ENCODE measurements at regions not wholly inside any gene's neighbourhood (a gene's known extent, or its start where the extent isn't known, plus 50 kb on each side); places are given as distances from the start of the nearest gene placed in this dataset.
"Not testable (repeated sequence)": the region's sequence is repeated elsewhere in the genome, so short reads cannot be mapped to it uniquely, and the experiment has no call there.

DNA sequence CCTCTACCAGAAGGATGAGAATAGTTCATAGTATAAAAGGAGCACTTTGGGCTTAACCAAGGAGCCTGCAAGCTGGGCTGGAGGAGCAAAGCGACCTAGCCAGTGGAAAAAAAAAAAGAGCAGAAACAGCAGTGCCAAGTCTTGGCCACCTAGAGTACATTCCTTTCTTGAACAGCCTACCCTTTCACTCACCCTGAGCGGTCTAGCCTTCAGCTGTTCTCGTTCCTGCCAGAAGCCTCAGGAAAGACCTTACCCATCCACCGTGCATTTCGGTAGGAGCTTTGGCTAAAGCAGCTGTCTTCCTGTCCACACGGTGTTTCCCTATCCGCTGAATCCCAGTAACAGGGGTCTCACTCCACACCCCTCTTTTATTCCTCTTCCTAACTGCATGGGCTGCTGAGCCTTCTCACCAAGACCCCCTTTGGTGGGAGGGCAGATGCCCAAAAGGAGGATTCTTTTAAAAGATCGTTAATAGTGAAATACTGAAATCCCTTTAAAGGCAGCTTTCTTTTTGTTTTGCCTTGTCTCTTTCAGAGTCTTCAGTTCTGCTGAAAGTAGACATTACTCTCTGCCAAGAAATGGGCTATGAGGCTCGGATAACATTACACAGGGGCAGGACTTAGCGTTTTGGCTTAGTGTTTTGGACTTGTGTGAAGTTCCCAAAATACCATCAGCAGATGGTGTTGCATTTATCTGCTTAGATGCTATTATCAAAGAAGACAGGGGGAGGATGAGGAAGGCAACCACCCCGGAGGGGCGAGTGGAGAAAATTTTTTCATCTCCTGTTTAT lies 88.5 kb upstream of the METAP2 start:
- Histone ChIP-seq H3K27ac (peak overlapping the region; percentile 56 to 89 (median 75)), H3K9me3 (no peaks in the 10 kb centered on the region), H3K4me1 (peaks cover 0 to 24% (median 6%) of the 10 kb centered on the region in 12 donors), H3K36me3 (no peaks in the 10 kb centered on the region), H3K27me3 (no peaks in the 10 kb centered on the region), H3K4me3 (peak overlapping the region in 11 of 12 donors; percentile 23 to 57 (median 46))
- ATAC-seq: peak; percentile 93 to 95 (median 94)
- intact Hi-C loops (cut with DNase I): loop anchor here in 3 of 10 donors (1.0 to 5.0 kb wide), 3 partner anchors 87 to 88 kb away; partner anchors contain the start of gene METAP2 (in 1 of the 3)
- TF ChIP-seq POLR2A (IDR thresholded peaks at IDR 0.05): no peak
- TF ChIP-seq, protein P1, sequence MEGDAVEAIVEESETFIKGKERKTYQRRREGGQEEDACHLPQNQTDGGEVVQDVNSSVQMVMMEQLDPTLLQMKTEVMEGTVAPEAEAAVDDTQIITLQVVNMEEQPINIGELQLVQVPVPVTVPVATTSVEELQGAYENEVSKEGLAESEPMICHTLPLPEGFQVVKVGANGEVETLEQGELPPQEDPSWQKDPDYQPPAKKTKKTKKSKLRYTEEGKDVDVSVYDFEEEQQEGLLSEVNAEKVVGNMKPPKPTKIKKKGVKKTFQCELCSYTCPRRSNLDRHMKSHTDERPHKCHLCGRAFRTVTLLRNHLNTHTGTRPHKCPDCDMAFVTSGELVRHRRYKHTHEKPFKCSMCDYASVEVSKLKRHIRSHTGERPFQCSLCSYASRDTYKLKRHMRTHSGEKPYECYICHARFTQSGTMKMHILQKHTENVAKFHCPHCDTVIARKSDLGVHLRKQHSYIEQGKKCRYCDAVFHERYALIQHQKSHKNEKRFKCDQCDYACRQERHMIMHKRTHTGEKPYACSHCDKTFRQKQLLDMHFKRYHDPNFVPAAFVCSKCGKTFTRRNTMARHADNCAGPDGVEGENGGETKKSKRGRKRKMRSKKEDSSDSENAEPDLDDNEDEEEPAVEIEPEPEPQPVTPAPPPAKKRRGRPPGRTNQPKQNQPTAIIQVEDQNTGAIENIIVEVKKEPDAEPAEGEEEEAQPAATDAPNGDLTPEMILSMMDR (IDR thresholded peaks at IDR 0.05): peak in 1 of 12 donors; percentile 9
- 19 to 26% (median 24%) methylated on average over 12 of the region's 12 CpGs for WGBS, 4 donors
- peak in 3 of 5 donors; percentile 27 to 40 (median 27) for DNase-seq

DNA sequence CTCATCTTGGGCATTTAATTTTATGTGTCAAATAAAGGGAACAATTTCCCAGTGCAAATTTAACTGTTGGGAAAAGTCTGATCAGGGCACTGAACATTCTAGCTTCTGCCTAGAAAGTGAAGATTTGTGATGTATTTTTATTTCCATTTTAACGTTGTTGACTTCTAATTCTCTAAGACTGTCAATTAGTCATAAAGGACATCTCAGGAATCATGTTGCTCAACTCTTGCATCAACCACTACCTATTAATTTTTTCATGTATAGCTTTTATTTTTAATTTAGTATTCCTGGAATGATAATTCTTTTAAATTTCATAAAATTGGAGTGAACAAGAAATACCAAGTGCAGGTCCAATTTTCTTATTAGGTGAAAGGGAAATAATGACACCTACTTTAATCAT lies 87.9 kb upstream of the METAP2 start:
- Histone ChIP-seq H3K4me3 (peak overlapping the region in 7 of 12 donors; percentile 43 to 57 (median 49)), H3K4me1 (peaks cover 0 to 24% (median 6%) of the 10 kb centered on the region in 12 donors), H3K27me3 (no peaks in the 10 kb centered on the region), H3K36me3 (no peaks in the 10 kb centered on the region), H3K27ac (peak overlapping the region in 9 of 12 donors; percentile 56 to 89 (median 75)), H3K9me3 (no peaks in the 10 kb centered on the region)
- TF ChIP-seq, protein P1 (IDR thresholded peaks at IDR 0.05): no peak
- TF ChIP-seq POLR2A (IDR thresholded peaks at IDR 0.05): no peak
- no peak for ATAC-seq
- no peak for DNase-seq
- intact Hi-C loops (cut with DNase I): loop anchor here in 1 of 10 donors (5.0 kb wide), 1 partner anchor 86 kb away; the partner anchor contains the start of gene METAP2
- WGBS, 4 donors: 35 to 55% (median 45%) methylated on average over 1 of the region's 1 CpG

DNA sequence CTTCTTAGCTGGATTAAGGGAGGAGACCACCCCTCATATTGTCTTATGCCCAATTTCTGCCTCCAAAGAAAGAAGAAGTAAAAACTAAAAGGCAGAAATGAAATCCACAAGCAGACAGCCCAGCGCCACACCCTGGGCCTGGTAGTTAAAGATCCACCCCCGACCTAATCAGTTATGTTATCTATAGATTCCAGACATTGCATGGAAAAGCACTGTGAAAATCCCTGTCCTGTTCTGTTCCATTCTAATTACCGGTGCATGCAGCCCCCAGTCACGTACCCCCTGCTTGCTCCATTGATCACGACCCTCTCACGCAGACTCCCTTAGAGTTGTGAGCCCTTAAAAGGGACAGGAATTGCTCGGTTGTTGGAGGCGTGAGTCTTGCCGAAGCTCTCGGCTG lies 85.7 kb upstream of the METAP2 start:
- peaks cover 0 to 24% (median 6%) of the 10 kb centered on the region in 12 donors for H3K4me1 ChIP-seq
- H3K27me3 ChIP-seq, H3K9me3 ChIP-seq, H3K27ac ChIP-seq, ATAC-seq, DNase-seq, H3K4me3 ChIP-seq, H3K36me3 ChIP-seq: not testable (repeated sequence)
- intact Hi-C loops (cut with DNase I): loop anchor here in 1 of 10 donors (5.0 kb wide), 1 partner anchor 84 kb away; the partner anchor contains the start of gene METAP2
- WGBS, 4 donors: 83 to 91% (median 87%) methylated on average over 10 of the region's 10 CpGs

DNA sequence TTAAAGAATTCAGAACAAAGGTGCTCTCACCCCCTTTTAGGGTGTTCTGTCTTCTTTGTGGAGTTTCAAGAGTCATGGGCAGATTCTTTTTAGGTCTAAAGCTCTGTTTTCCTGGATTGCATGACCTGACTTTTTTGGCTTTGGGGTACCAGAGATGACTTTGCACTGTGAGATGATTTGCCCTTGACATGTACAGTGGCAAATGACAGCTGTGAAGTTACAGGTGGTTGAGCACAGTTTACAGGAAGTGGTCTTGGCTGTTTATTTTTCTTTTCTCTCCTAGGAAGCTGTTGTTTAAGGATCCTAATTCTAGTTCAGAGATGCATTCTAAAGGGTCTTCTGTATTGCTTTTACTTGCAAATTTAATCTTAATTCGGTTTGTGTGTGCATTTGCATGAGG lies 83.8 kb upstream of the METAP2 start:
- Histone ChIP-seq H3K27me3 (peaks cover 0 to 4% (median 0%) of the 10 kb centered on the region in 9 donors), H3K27ac (no peak overlapping the region), H3K9me3 (peaks cover 0 to 17% (median 0%) of the 10 kb centered on the region in 12 donors), H3K4me1 (peaks cover 0 to 9% (median 1%) of the 10 kb centered on the region in 12 donors), H3K36me3 (no peaks in the 10 kb centered on the region), H3K4me3 (no peak overlapping the region)
- TF ChIP-seq, protein P1 (IDR thresholded peaks at IDR 0.05): no peak
- TF ChIP-seq POLR2A (IDR thresholded peaks at IDR 0.05): no peak
- intact Hi-C loops (cut with DNase I): no loop called here
- 48 to 71% (median 60%) methylated on average over 1 of the region's 1 CpG for WGBS, 4 donors
- no peak for ATAC-seq
- DNase-seq: no peak
